AG04449 (cell line): ENCODE measurements at regions not wholly inside any gene's neighbourhood (a gene's known extent, or its start where the extent isn't known, plus 50 kb on each side); places are given as distances from the start of the nearest gene placed in this dataset.

Experiments
- CTCF ChIA-PET: fragments of 350-600 bp; formaldehyde crosslinking; extraction: SDS; loops from one replicate; lab custom pipeline; 2021; ENCODE audit warnings: antibody characterized with exemption; lab: Yijun Ruan, JAX
- POLR2A ChIA-PET: fragments of 400-600, 350-600 bp; formaldehyde crosslinking; extraction: SDS; loops from one replicate; lab custom pipeline; 2020; ENCODE audit warnings: antibody characterized with exemption, inconsistent platforms; lab: Yijun Ruan, JAX
- DNase-seq: peaks from one replicate; pipeline ENCODE4 v3.0.0-alpha.2; 2010; ENCODE audit warnings: low read depth, low spot score
- H3K4me3 ChIP-seq: 2 replicates; pipeline ENCODE4 v1.5.1; 2011; ENCODE audit warnings: low read depth, mild to moderate bottlenecking, control low read depth, low read length
- TF ChIP-seq, protein P1 (sequence below): IDR thresholded peaks from one replicate; pipeline ENCODE4 v1.5.1; 2011; ENCODE audit warnings: mild to moderate bottlenecking, moderate library complexity, low read length, control low read depth, inconsistent platforms; ENCODE audit not compliant: insufficient read depth; ENCODE audit errors: missing control alignments

DNA sequence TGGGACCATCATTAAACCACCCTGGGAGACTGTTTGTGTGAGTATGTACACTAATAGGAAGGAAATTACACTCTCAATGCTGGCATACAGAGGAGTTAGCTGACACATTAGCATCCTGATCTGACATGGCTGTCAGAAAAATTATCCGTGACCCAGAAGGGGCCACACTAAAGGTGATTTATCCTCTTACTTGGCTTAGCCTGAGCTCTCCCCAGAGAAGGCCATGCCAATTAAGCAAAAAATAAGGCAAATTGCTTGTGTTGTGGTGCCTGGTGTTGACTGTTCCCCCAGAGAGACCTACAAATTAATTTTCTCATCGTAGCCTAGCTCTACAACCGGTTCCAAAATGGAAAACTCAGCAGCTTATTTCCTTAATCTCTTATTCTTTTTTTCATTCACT lies 992.3 kb downstream of the KCNMA1 start:
- no peak for DNase-seq
- ChIA-PET CTCF (no interaction called here), POLR2A (no interaction called here)
- no peak overlapping the region for H3K4me3 ChIP-seq
- TF ChIP-seq, protein P1, sequence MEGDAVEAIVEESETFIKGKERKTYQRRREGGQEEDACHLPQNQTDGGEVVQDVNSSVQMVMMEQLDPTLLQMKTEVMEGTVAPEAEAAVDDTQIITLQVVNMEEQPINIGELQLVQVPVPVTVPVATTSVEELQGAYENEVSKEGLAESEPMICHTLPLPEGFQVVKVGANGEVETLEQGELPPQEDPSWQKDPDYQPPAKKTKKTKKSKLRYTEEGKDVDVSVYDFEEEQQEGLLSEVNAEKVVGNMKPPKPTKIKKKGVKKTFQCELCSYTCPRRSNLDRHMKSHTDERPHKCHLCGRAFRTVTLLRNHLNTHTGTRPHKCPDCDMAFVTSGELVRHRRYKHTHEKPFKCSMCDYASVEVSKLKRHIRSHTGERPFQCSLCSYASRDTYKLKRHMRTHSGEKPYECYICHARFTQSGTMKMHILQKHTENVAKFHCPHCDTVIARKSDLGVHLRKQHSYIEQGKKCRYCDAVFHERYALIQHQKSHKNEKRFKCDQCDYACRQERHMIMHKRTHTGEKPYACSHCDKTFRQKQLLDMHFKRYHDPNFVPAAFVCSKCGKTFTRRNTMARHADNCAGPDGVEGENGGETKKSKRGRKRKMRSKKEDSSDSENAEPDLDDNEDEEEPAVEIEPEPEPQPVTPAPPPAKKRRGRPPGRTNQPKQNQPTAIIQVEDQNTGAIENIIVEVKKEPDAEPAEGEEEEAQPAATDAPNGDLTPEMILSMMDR = no peak

DNA sequence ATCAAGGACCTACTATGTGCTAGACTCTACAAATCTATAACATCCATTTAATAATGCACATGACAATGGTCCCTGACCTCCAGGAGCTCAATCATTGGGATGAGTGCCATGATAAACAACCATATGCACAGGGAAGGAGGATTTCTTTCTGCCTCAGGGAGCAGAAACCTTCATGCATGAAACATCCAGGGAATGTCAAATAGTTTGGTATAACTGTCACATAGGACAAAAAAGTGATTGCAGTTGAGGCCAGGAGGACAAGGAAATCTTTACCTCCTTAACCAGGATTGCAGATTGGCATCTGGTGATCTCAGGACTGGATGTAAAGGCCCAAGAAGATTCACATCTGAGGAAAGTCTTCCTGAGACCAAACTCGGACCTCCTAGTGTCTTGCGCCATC lies 993.1 kb downstream of the KCNMA1 start:
- ChIA-PET POLR2A (no interaction called here), CTCF (no interaction called here)
- no peak for DNase-seq
- TF ChIP-seq, protein P1 = no peak
- H3K4me3 ChIP-seq = no peak overlapping the region

DNA sequence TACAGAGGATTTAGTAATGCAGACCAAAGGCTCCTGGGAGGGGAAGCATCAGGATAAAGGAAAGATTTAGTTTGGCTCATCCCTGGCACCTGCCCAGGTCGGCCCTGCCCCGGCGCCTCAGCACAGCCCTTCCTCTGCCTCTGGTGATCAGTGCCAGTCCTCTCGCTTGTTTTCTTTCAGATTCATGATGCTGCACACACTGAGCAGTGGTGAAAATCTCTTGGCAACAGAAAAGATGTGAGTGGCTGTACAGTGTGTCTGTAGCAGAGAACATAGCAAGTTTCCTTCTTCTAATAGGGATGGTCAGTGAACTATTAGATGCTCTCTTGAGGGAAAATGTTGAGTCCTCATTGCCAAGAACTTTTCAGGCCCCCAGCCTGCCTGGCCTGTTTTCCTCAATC lies 994.1 kb downstream of the KCNMA1 start:
- no peak overlapping the region for H3K4me3 ChIP-seq
- TF ChIP-seq, protein P1 = no peak
- CTCF ChIA-PET = no interaction called here
- no peak for DNase-seq
- POLR2A ChIA-PET = no interaction called here

DNA sequence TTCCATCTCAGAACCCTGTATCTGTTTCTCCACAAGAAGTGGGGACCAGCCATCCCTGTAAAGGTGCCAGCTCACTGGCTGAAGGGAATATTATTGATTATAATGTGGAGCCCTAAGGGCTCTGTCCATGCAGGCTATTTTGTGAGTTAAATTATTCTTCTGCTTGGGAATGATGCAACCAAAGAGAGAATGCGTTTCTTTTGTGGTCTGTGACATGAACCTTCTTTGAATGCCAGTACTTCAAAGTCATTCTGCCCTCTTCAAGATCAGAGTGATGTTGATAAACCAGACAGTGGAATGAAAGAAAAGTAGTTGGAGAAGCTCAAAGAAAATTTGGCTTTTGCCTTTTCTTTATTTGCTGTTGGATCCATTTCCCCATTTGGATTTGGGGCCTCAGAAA lies 995.2 kb downstream of the KCNMA1 start:
- TF ChIP-seq, protein P1 = no peak
- ChIA-PET CTCF (no interaction called here), POLR2A (no interaction called here)
- H3K4me3 ChIP-seq = no peak overlapping the region
- no peak for DNase-seq

DNA sequence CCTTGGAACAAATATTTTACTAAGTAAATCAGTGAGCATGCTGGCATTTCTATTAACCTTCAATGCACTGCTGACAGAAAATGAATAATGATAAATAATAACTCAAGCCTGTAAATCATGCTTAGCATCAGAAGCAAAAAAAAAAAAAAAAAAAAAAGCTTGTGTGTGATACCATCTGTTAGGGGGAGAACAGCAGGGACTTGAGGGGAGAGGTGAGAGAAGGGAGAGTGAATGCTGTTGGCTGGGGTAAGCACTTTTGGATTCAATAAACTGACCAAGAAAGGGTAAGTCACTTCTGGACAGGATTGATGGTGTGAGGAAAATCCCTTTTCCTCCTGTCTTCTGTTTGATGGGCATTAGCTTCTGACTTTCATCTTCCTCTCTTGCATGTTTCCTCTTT lies 996.4 kb downstream of the KCNMA1 start:
- H3K4me3 ChIP-seq = no peak overlapping the region
- no peak for DNase-seq
- POLR2A ChIA-PET = no interaction called here

DNA sequence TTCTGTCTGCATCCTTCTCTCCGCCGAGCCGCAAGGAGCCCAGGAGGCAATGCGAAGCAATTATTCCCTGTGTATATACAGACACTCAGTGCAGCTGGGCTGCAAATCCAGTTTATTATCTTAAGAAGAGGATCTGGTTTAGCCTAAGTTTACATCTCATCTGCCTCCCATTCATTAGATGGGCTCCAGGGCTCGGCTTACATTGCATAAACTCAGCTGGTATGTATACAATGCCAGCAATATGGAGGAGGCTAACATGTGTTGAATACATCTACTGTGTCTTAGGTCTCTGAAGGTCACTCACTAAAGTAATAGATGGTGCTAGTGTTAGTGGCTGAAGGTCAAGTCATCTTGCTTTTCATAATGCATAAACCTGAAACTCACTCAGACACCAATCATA lies 996.8 kb downstream of the KCNMA1 start:
- POLR2A ChIA-PET = no interaction called here
- TF ChIP-seq, protein P1 = no peak
- DNase-seq = no peak
- CTCF ChIA-PET = no interaction called here
- no peak overlapping the region for H3K4me3 ChIP-seq

More for the DNA sequence above, 996.4 kb downstream of the KCNMA1 start:
- TF ChIP-seq, protein P1 = no peak
- CTCF ChIA-PET = no interaction called here
